Panc1 (cell line): ENCODE measurements at regions not wholly inside any gene's neighbourhood (a gene's known extent, or its start where the extent isn't known, plus 50 kb on each side); places are given as distances from the start of the nearest gene placed in this dataset.

Experiments
- ATAC-seq: fragments of 200-7000 bp; cut with Tn5 transposase; 2 replicates; pipeline ENCODE4 v1.9.1; 2020; ENCODE audit warnings: mild to moderate bottlenecking, moderate library complexity
- BruUV-seq: library from RNA; stranded (reverse); fragments of 400-500 nt; replicated peaks from 2 replicates; lab custom pipeline; 2021; lab: Mats Ljungman, UMichigan
- CTCF ChIA-PET: fragments of 300-600 bp; sonication (Branson Sonifier 250); formaldehyde crosslinking; loops from one replicate; lab custom pipeline; 2022; ENCODE audit warnings: antibody characterized with exemption; lab: Charles Lee
- POLR2A ChIA-PET: fragments of 300-600 bp; sonication (Branson Sonifier 250); formaldehyde crosslinking; loops from one replicate; lab custom pipeline; 2022; ENCODE audit warnings: antibody characterized with exemption; lab: Charles Lee
- DNase-seq: peaks from one replicate; pipeline ENCODE4 v3.0.0-alpha.2; 2010; ENCODE audit warnings: low read depth, low spot score
- H3K27ac ChIP-seq: 2 replicates; pipeline ENCODE4 v1.5.1; 2011; ENCODE audit warnings: mild to moderate bottlenecking, low read length, inconsistent platforms
- H3K27me3 ChIP-seq: fragments of 200-500 bp; sonication (Bioruptor generic); 2 replicates; pipeline ENCODE4 v1.6.0; 2014; ENCODE audit warnings: low read length, inconsistent platforms; ENCODE audit not compliant: control insufficient read depth, insufficient read depth
- H3K36me3 ChIP-seq: fragments of 200-500 bp; sonication (Bioruptor generic); 2 replicates; pipeline ENCODE4 v1.5.1; 2014; ENCODE audit warnings: inconsistent platforms, mild to moderate bottlenecking, low read length, moderate library complexity; ENCODE audit not compliant: control insufficient read depth, insufficient read depth
- H3K4me1 ChIP-seq: 2 replicates; pipeline ENCODE4 v1.5.1; 2011; ENCODE audit warnings: inconsistent platforms, mild to moderate bottlenecking, low read length, moderate library complexity; ENCODE audit not compliant: control insufficient read depth, insufficient read depth
- H3K4me3 ChIP-seq, 2 experiments: 2 replicates each; pipeline ENCODE4 v1.5.1; 2011 to 2012; ENCODE audit warnings: low read depth in 2 of 2, low read length in 2 of 2, mild to moderate bottlenecking in 2 of 2, inconsistent platforms in 1 of 2, moderate library complexity in 1 of 2
- H3K9me3 ChIP-seq: fragments of 200-500 bp; sonication (Bioruptor generic); 2 replicates; pipeline ENCODE4 v1.5.1; 2014; ENCODE audit warnings: low read depth, mild to moderate bottlenecking, inconsistent platforms, low read length, moderate library complexity; ENCODE audit not compliant: control insufficient read depth, insufficient read depth
- CTCF ChIP-seq: fragments of 450-650 bp; IDR thresholded peaks from 2 replicates; pipeline ENCODE4 v1.5.1; 2017; ENCODE audit warnings: mild to moderate bottlenecking
- POLR2AphosphoS5 ChIP-seq: IDR thresholded peaks from 2 replicates; pipeline ENCODE4 v1.6.1; 2012; ENCODE audit warnings: mild to moderate bottlenecking, low read depth, low read length, moderate library complexity
- REST ChIP-seq, 2 experiments: IDR thresholded peaks; 2 replicates each; pipeline ENCODE4 v1.6.1; 2011 to 2012; ENCODE audit warnings: low read depth in 2 of 2, control low read depth in 1 of 2, low read length in 1 of 2, mild to moderate bottlenecking in 1 of 2, moderate library complexity in 1 of 2; ENCODE audit not compliant: insufficient read depth in 1 of 2
- SIN3A ChIP-seq: IDR thresholded peaks from 2 replicates; pipeline ENCODE4 v1.6.1; 2012; ENCODE audit warnings: low read depth, mild to moderate bottlenecking, low read length, moderate library complexity, borderline replicate concordance; ENCODE audit not compliant: insufficient read depth
- TCF7L2 ChIP-seq: IDR thresholded peaks from 2 replicates; pipeline ENCODE4 v1.6.1; 2011; ENCODE audit warnings: mild to moderate bottlenecking, low read depth, low read length, inconsistent platforms
- in situ Hi-C: cut with HindIII; loops from 2 replicates; pipeline ENCODE4 v1.10.0; 2016; ENCODE audit warnings: low sequenced_read_pairs, low pct_unique_long_range_greater_than_20kb
- intact Hi-C: fragments of 100-400 bp; cut with micrococcal nuclease; formaldehyde crosslinking; loops from one replicate; pipeline ENCODE4 v1.10.0; 2022; ENCODE audit not compliant: unreplicated experiment

DNA sequence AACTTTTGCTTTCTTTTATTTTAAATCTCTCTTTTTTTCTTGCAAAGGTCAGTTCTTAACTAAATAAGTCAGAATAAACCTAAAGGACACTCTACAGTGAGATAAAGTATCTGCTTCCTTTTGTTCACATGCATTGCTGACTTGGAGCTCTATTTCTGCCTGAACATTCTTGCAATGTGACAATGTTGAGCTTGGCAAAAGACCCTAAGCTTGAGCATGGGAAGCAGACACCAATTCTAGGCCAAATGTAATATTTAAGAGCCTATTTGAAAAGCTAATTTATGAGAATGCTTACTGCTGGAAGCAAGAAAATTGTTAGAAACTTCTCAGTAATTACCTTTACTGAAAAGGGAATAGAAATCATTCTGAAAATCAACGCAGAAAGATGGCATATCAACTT, 556.2 kb downstream of the CBLN4 start:
- Histone ChIP-seq H3K4me3 (no peak overlapping the region), H3K36me3 (no peaks in the 10 kb centered on the region), H3K4me1 (no peaks in the 10 kb centered on the region), H3K9me3 (no peaks in the 10 kb centered on the region), H3K27me3 (no peaks in the 10 kb centered on the region), H3K27ac (no peak overlapping the region)
- ATAC-seq (no peak), DNase-seq (no peak)
- in situ Hi-C loops (no loop called here), intact Hi-C loops (no loop called here)
- POLR2A ChIA-PET = no interaction called here
- BruUV-seq = no TSS peak
- no peak for TF ChIP-seq CTCF
- no peak for TF ChIP-seq TCF7L2
- TF ChIP-seq POLR2AphosphoS5 = no peak
- TF ChIP-seq REST (IDR thresholded peaks at IDR 0.05; ENCODE audit: insufficient read depth in 1 of 2, low read depth in 2 of 2, low read length in 1 of 2) = no peak
- no peak for TF ChIP-seq SIN3A
- CTCF ChIA-PET = no interaction called here

DNA sequence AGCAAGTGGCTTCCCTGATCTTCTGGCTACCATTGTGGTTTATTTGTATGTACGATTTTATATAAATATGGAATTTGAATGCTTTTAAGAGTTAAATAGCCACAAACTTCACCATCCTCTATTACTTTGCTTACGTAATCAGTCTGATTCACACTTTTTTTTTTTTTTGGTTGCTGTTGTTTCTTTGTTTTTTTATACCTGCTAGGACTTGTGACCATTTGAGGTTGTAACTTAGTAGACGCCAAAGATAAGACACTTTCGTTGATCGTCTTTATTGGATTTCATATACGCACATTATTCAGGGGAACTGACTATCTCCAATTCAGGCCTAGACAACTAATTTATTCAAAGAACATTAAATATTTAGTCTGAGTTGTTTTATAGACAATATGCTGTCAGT, 559.0 kb downstream of the CBLN4 start:
- ATAC-seq = no peak
- H3K9me3 ChIP-seq = no peaks in the 10 kb centered on the region
- no peaks in the 10 kb centered on the region for H3K4me1 ChIP-seq
- no TSS peak for BruUV-seq
- no peaks in the 10 kb centered on the region for H3K36me3 ChIP-seq
- H3K27ac ChIP-seq = no peak overlapping the region
- POLR2A ChIA-PET = no interaction called here
- no peak for DNase-seq
- in situ Hi-C loops = no loop called here
- intact Hi-C loops = no loop called here
- no peak overlapping the region for H3K4me3 ChIP-seq
- CTCF ChIA-PET = no interaction called here
- no peaks in the 10 kb centered on the region for H3K27me3 ChIP-seq
- TF ChIP-seq REST (IDR thresholded peaks at IDR 0.05; ENCODE audit: insufficient read depth in 1 of 2, low read depth in 2 of 2, low read length in 1 of 2) (no peak), POLR2AphosphoS5 (no peak), CTCF (no peak), TCF7L2 (no peak), SIN3A (no peak)
